NB4 (cell line): ENCODE measurements at regions not wholly inside any gene's neighbourhood (a gene's known extent, or its start where the extent isn't known, plus 50 kb on each side); places are given as distances from the start of the nearest gene placed in this dataset.

Experiments used
- MYC ChIP-seq: IDR thresholded peaks from 2 replicates; pipeline ENCODE4 v1.6.1; 2011; ENCODE audit warnings: low read depth, low read length
- POLR2A ChIP-seq: IDR thresholded peaks from 2 replicates; pipeline ENCODE4 v1.6.1; 2011; ENCODE audit warnings: mild to moderate bottlenecking; ENCODE audit not compliant: insufficient read length; ENCODE audit errors: extremely low read depth
- TF ChIP-seq, protein P1 (sequence below): IDR thresholded peaks from one replicate; pipeline ENCODE4 v1.5.1; 2012; ENCODE audit warnings: low read depth, low read length
- TF ChIP-seq, protein P2 (sequence below): IDR thresholded peaks from 2 replicates; pipeline ENCODE4 v1.6.1; 2011; ENCODE audit warnings: low read depth, low read length

DNA sequence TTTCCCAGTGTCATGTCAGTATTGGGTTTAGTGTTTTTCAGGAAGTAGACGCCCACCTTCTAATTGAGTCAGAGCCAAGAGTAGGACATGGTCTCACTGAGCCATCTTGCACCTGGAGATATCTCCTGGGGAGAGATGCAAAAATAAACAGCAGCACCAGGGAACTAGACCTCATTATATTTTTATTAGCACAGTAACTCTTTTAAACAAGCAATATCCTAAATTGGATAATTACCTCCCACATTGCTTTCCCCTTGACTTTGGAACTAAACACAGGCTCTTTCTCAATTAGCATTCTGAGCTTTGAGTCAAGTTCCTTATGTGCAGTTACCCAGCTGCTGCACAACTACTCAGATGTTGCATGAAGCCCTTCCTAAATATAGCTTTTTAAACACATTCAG is 175.4 kb downstream of the IBTK start:
- TF ChIP-seq, protein P1, sequence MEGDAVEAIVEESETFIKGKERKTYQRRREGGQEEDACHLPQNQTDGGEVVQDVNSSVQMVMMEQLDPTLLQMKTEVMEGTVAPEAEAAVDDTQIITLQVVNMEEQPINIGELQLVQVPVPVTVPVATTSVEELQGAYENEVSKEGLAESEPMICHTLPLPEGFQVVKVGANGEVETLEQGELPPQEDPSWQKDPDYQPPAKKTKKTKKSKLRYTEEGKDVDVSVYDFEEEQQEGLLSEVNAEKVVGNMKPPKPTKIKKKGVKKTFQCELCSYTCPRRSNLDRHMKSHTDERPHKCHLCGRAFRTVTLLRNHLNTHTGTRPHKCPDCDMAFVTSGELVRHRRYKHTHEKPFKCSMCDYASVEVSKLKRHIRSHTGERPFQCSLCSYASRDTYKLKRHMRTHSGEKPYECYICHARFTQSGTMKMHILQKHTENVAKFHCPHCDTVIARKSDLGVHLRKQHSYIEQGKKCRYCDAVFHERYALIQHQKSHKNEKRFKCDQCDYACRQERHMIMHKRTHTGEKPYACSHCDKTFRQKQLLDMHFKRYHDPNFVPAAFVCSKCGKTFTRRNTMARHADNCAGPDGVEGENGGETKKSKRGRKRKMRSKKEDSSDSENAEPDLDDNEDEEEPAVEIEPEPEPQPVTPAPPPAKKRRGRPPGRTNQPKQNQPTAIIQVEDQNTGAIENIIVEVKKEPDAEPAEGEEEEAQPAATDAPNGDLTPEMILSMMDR, result no peak
- TF ChIP-seq POLR2A (no peak), MYC (no peak)
- TF ChIP-seq, protein P2, sequence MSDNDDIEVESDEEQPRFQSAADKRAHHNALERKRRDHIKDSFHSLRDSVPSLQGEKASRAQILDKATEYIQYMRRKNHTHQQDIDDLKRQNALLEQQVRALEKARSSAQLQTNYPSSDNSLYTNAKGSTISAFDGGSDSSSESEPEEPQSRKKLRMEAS, result no peak
